ENCODE measurements at regions not wholly inside any gene's neighbourhood (a gene's known extent, or its start where the extent isn't known, plus 50 kb on each side); places are given as distances from the start of the nearest gene placed in this dataset.

DNA sequence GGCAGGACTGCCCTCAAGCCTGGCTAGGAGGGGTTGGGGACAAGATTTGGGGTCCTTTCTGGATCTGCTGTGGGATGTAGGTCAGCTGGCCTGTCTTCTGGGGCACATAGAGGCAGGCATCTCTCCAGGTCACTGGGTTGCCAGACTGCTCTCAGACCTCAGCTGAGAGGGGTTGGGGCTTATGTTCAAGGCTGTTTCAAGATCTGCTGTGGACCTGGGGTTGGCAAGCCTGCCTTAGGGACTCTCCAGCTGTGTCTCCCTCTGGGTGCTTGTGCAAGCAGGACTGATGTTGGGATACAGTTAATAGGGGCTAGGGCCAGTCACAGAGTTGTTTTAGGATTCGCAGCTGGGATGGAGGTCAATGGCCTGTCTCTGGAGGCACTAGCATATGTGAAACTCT, 363.0 kb upstream of the ST6GAL2 start:
- Histone ChIP-seq H3K4me2 (ENCODE audit: low read length) (no peak overlapping the region), H3K4me3 (ENCODE audit: low read length) (no peak overlapping the region), H3K4me1 (ENCODE audit: control insufficient read depth, low read length) (no peaks in the 10 kb centered on the region), H3K79me2 (ENCODE audit: control insufficient read depth, low read length) (no peaks in the 10 kb centered on the region), H4K20me1 (ENCODE audit: control insufficient read depth, insufficient read depth, low read depth, low read length) (no peaks in the 10 kb centered on the region), H3F3A (ENCODE audit: control insufficient read depth, insufficient read depth) (no peaks in the 10 kb centered on the region), H3K36me3 (ENCODE audit: control insufficient read depth, low read length) (no peaks in the 10 kb centered on the region), H3K9me3 (ENCODE audit: control insufficient read depth, insufficient read depth, low read length) (no peaks in the 10 kb centered on the region), H3K9me2 (replicated peaks; ENCODE audit: control insufficient read depth, low read length) (no peaks in the 10 kb centered on the region), H3K27ac (ENCODE audit: low read depth, low read length) (no peak overlapping the region), H3K27me3 (ENCODE audit: control insufficient read depth, low read length) (no peaks in the 10 kb centered on the region)
- TF ChIP-seq EZH2phosphoT487 (IDR thresholded peaks at IDR 0.05; ENCODE audit: borderline replicate concordance, low read length) = no peak
- TF ChIP-seq, protein P1, sequence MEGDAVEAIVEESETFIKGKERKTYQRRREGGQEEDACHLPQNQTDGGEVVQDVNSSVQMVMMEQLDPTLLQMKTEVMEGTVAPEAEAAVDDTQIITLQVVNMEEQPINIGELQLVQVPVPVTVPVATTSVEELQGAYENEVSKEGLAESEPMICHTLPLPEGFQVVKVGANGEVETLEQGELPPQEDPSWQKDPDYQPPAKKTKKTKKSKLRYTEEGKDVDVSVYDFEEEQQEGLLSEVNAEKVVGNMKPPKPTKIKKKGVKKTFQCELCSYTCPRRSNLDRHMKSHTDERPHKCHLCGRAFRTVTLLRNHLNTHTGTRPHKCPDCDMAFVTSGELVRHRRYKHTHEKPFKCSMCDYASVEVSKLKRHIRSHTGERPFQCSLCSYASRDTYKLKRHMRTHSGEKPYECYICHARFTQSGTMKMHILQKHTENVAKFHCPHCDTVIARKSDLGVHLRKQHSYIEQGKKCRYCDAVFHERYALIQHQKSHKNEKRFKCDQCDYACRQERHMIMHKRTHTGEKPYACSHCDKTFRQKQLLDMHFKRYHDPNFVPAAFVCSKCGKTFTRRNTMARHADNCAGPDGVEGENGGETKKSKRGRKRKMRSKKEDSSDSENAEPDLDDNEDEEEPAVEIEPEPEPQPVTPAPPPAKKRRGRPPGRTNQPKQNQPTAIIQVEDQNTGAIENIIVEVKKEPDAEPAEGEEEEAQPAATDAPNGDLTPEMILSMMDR (IDR thresholded peaks at IDR 0.05; ENCODE audit: low read depth, low read length, poor library complexity, severe bottlenecking) = no peak

DNA sequence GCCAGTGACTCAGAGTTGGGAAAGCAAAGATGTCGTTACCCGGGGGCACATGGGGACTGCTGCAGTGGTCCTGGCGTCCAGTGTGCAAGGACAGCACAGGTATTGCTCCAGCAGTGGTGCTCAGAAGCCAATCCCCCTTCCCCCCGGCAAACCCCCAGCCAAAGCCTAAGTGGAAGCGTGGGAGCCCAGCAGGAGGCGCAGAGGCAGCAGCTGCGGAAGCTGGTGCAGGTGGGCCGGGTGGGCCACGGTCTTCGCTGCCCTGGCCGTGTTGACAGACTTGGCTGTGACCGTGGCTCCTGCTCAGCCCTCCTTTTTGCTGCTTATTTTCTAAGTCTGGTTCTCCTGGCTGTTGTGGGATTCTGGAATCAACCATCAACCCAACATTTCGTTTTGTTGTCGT, 369.8 kb upstream of the ST6GAL2 start:
- H3K27me3 ChIP-seq (ENCODE audit: control insufficient read depth, low read length) = no peaks in the 10 kb centered on the region
- no peak overlapping the region for H3K4me2 ChIP-seq (ENCODE audit: low read length)
- H3K79me2 ChIP-seq (ENCODE audit: control insufficient read depth, low read length) = no peaks in the 10 kb centered on the region

DNA sequence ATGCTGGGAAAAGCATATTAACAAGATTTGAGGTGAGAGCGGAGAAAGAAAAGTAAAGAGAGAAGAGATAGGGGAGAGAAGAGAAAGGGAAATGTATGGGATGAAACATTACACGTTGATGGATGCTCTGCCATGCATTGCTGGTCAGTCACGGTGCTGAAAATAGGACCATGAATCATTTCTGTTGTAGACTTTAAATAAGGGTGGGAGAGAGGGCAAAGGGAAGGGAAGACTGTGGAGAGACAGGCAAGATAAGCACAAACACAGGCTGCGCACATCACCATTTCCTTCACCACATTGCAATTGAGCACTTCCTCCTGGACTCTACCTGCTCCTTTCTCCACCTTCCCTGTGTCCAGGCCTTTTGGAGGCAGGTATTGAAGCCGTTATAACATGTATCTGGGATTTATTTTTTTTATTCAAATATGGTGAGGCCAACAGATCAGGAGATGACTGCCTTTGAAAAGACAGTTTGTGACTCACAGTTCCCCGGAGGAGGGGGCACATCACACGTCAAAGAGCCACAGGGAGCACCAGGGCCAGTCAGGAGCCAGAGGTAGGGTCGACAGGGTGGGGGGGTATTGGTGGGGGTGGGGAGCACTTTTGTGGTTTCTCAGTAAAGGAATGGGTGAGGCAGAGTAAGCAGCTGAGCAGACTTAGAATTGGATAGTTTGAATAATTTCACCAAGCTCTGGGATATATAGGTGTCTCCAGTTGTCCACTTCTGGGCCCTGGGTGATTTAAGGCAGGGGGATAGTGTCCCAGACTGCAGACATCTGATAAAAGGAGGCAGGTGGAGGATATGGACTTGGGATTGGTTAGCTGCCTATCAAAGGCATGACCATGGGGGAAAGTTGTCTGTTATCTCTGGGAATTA, 372.8 kb upstream of the ST6GAL2 start:
- no peaks in the 10 kb centered on the region for H3K36me3 ChIP-seq (ENCODE audit: control insufficient read depth, low read length)
- no peaks in the 10 kb centered on the region for H3K79me2 ChIP-seq (ENCODE audit: control insufficient read depth, low read length)
- H4K20me1 ChIP-seq (ENCODE audit: control insufficient read depth, insufficient read depth, low read depth, low read length) = no peaks in the 10 kb centered on the region
- no peaks in the 10 kb centered on the region for H3K4me1 ChIP-seq (ENCODE audit: control insufficient read depth, low read length)
- no peak overlapping the region for H3K27ac ChIP-seq (ENCODE audit: low read depth, low read length)
- H3K4me3 ChIP-seq (ENCODE audit: low read length) = no peak overlapping the region
- TF ChIP-seq, protein P1 (IDR thresholded peaks at IDR 0.05; ENCODE audit: low read depth, low read length, poor library complexity, severe bottlenecking) = no peak
- TF ChIP-seq EZH2phosphoT487 (IDR thresholded peaks at IDR 0.05; ENCODE audit: borderline replicate concordance, low read length) = no peak
- no peaks in the 10 kb centered on the region for H3K9me2 ChIP-seq (replicated peaks; ENCODE audit: control insufficient read depth, low read length)
- H3K27me3 ChIP-seq (ENCODE audit: control insufficient read depth, low read length) = no peaks in the 10 kb centered on the region
- no peaks in the 10 kb centered on the region for H3F3A ChIP-seq (ENCODE audit: control insufficient read depth, insufficient read depth)
- H3K9me3 ChIP-seq (ENCODE audit: control insufficient read depth, insufficient read depth, low read length) = no peaks in the 10 kb centered on the region; the same call in 1 of the 2 replicates
- H3K4me2 ChIP-seq (ENCODE audit: low read length) = no peak overlapping the region

More for the DNA sequence above, 369.8 kb upstream of the ST6GAL2 start:
- Histone ChIP-seq H3K9me3 (ENCODE audit: control insufficient read depth, insufficient read depth, low read length) (no peaks in the 10 kb centered on the region; the same call in 1 of the 2 replicates), H3K36me3 (ENCODE audit: control insufficient read depth, low read length) (no peaks in the 10 kb centered on the region), H3K9me2 (replicated peaks; ENCODE audit: control insufficient read depth, low read length) (no peaks in the 10 kb centered on the region), H4K20me1 (ENCODE audit: control insufficient read depth, insufficient read depth, low read depth, low read length) (no peaks in the 10 kb centered on the region), H3K4me1 (ENCODE audit: control insufficient read depth, low read length) (no peaks in the 10 kb centered on the region), H3F3A (ENCODE audit: control insufficient read depth, insufficient read depth) (no peaks in the 10 kb centered on the region), H3K4me3 (ENCODE audit: low read length) (no peak overlapping the region), H3K27ac (ENCODE audit: low read depth, low read length) (no peak overlapping the region)
- TF ChIP-seq, protein P1 (IDR thresholded peaks at IDR 0.05; ENCODE audit: low read depth, low read length, poor library complexity, severe bottlenecking) = no peak
- no peak for TF ChIP-seq EZH2phosphoT487 (IDR thresholded peaks at IDR 0.05; ENCODE audit: borderline replicate concordance, low read length)
